ENCODE measurements at regions not wholly inside any gene's neighbourhood (a gene's known extent, or its start where the extent isn't known, plus 50 kb on each side); places are given as distances from the start of the nearest gene placed in this dataset.

GRCh38 chr6:28585335-28585734 is 59.7 kb downstream of the GPX5 start:
- no peak for DNase-seq (ENCODE audit: low spot score)

GRCh38 chr6:28586324-28586723 is 60.6 kb downstream of the GPX5 start:
- DNase-seq (ENCODE audit: low spot score) = peak; percentile 27

GRCh38 chr6:28586962-28587745 is 61.5 kb downstream of the GPX5 start:
- peak; percentile 87 for DNase-seq (ENCODE audit: low spot score)

- DNase-seq (ENCODE audit: low spot score) = peak; percentile 12
Measured at GRCh38 chr6:28587746-28588075, 62.0 kb downstream of the GPX5 start.

GRCh38 chr6:28588666-28589065 is 63.0 kb downstream of the GPX5 start:
- DNase-seq (ENCODE audit: low spot score) = no peak

- DNase-seq (ENCODE audit: low spot score) = peak; percentile 96
Measured at GRCh38 chr6:28589234-28589956, 63.7 kb downstream of the GPX5 start.

- no peak for DNase-seq (ENCODE audit: low spot score)
Measured at GRCh38 chr6:28589957-28590349, 64.3 kb downstream of the GPX5 start.

GRCh38 chr6:28597217-28597835 is 71.6 kb downstream of the GPX5 start:
- DNase-seq (ENCODE audit: low spot score) = peak; percentile 56

- peak; percentile 26 for DNase-seq (ENCODE audit: low spot score)
Measured at GRCh38 chr6:28597924-28598722, 72.4 kb downstream of the GPX5 start.

GRCh38 chr6:28598757-28599686 is 73.3 kb downstream of the GPX5 start:
- no peak for DNase-seq (ENCODE audit: low spot score)

GRCh38 chr6:28600245-28600644 is 74.6 kb downstream of the GPX5 start:
- DNase-seq (ENCODE audit: low spot score) = no peak

GRCh38 chr6:28603891-28604290 is 78.2 kb downstream of the GPX5 start:
- DNase-seq (ENCODE audit: low spot score) = no peak

- DNase-seq (ENCODE audit: low spot score) = peak; percentile 77
Measured at GRCh38 chr6:28606424-28607391, 81.0 kb downstream of the GPX5 start.

- DNase-seq (ENCODE audit: low spot score) = no peak
Measured at GRCh38 chr6:28607990-28608389, 82.3 kb downstream of the GPX5 start.

GRCh38 chr6:28609672-28610071 is 84.0 kb downstream of the GPX5 start:
- no peak for DNase-seq (ENCODE audit: low spot score)

- DNase-seq (ENCODE audit: low spot score) = no peak
Measured at GRCh38 chr6:28615616-28615954, 89.9 kb downstream of the GPX5 start.

GRCh38 chr6:28615955-28616747 is 90.5 kb downstream of the GPX5 start:
- DNase-seq (ENCODE audit: low spot score) = no peak

GRCh38 chr6:28618898-28619555 is 93.3 kb downstream of the GPX5 start:
- no peak for DNase-seq (ENCODE audit: low spot score)

Measured in HT-29 (cell line).